ENCODE measurements at regions not wholly inside any gene's neighbourhood (a gene's known extent, or its start where the extent isn't known, plus 50 kb on each side); places are given as distances from the start of the nearest gene placed in this dataset.

DNA sequence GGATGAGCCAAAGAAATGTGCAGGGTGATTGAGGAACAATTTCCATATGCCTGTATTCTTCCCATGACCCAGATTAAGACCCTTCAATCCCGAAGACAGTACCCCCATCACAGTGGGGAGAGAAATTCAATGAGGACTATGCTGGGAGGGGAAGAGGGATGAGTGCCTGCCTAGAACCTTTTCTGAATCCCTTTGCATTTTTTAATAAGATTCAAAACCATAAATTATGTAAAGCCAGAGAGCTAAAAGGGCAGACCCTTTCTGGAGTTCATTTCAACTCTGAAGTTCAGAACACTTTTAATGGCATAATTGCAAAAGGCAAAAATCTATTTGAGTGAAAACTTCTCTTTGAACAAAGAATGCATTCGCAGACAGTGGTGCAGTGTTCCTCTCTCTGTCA, 529.5 kb downstream of the NTRK3 start:
- TF ChIP-seq POLR2AphosphoS5 (IDR thresholded peaks at IDR 0.05; ENCODE audit: low read depth, low read length) (no peak), POLR2A (IDR thresholded peaks at IDR 0.05; ENCODE audit: low read depth, low read length) (no peak), TAF1 (IDR thresholded peaks at IDR 0.05; ENCODE audit: low read depth, low read length) (no peak), SPI1 (IDR thresholded peaks at IDR 0.05; ENCODE audit: low read depth, low read length) (no peak), PAX5 (IDR thresholded peaks at IDR 0.05; ENCODE audit: insufficient read depth, low read length, severe bottlenecking) (no peak)
